Suppressor macrophage treated with lipopolysaccharide for 1 hour (primary cell): ENCODE measurements at regions not wholly inside any gene's neighbourhood (a gene's known extent, or its start where the extent isn't known, plus 50 kb on each side); places are given as distances from the start of the nearest gene placed in this dataset.

Experiments used
- DNase-seq, 3 donors: peaks; one replicate each; pipeline ENCODE4 v3.0.0-alpha.2; 2020 to 2022

- DNase-seq = no peak
Measured at GRCh38 chr2:88834376-88834775, 142.9 kb downstream of the RPIA start.

- DNase-seq = no peak
Measured at GRCh38 chr2:88834866-88835265, 143.4 kb downstream of the RPIA start.

GRCh38 chr2:88835726-88836125 is 144.3 kb downstream of the RPIA start:
- DNase-seq = no peak

GRCh38 chr2:88836351-88836750 is 144.9 kb downstream of the RPIA start:
- no peak for DNase-seq

DNA sequence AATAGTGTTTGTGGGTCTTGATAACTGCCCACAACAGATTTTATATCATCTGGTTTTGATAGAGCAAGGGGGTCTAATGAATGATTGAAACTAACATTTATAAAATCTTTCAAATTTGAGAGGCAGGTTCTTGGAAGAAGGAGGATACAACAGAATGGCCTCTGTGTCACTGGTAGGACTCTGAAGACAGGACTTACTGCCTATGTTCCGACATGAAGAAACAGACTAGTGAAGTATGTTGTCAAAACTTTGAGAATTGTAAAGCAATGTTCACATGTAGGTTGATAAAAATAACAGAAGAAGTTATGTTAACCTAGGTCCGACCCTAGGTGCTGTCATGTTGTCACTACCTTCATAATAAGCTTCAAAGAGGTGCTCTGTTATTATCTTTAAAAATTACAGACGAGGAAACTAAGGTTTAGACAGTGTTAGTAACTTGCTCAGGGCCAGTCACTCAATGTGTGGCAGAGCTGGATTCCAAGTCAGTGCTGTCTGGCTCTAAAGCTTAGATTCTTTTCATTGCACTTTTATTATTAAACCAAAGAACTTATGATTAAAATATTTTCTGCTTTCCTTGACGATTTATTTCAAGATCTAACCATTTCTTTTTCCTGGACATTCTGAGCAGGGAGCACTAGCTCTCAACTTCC is 146.2 kb downstream of the RPIA start:
- DNase-seq = no peak

- no peak for DNase-seq
Measured at GRCh38 chr2:88838165-88838635, 146.7 kb downstream of the RPIA start.

- DNase-seq = no peak
Measured at GRCh38 chr2:88841224-88841929, 149.9 kb downstream of the RPIA start.

GRCh38 chr2:88842656-88843460 is 151.4 kb downstream of the RPIA start:
- DNase-seq = no peak

DNA sequence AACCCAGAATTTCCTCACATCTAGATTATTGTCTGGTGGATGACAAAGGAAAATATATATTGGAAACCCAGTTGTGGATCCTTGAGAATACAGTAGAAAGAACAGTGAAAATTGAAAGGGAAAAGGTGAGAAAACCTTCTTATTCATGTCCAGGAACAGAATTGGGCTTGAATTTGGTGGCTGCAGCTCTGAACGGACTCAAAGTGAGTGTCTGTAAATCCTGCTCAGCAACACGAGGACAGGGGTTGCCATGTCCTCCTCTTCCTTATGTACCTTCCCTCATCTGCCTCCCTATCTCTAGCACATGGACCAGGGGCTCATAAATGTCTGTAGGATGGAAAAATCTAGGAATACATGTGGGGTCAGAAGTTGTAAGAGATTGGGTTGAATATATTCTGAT is 152.2 kb downstream of the RPIA start:
- DNase-seq = no peak

DNA sequence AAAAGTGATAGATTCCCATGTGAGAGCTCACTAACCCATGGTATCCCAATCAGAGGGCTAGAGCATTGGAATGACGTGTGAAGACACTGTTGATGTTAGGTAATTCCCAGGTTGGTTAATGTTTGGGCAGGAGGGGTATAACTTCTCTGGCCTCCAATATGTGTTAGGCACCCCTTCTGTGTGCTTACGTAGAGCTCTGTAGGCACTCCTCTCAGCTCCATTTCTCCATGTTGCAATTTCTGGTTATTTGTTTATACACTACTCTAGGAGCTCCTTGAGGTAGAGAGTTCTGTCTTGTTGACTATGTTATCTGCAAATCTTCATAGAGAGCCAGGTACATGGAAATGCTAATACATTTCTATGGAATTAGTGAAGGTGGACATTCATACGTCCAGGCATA is 153.5 kb downstream of the RPIA start:
- DNase-seq = no peak

DNA sequence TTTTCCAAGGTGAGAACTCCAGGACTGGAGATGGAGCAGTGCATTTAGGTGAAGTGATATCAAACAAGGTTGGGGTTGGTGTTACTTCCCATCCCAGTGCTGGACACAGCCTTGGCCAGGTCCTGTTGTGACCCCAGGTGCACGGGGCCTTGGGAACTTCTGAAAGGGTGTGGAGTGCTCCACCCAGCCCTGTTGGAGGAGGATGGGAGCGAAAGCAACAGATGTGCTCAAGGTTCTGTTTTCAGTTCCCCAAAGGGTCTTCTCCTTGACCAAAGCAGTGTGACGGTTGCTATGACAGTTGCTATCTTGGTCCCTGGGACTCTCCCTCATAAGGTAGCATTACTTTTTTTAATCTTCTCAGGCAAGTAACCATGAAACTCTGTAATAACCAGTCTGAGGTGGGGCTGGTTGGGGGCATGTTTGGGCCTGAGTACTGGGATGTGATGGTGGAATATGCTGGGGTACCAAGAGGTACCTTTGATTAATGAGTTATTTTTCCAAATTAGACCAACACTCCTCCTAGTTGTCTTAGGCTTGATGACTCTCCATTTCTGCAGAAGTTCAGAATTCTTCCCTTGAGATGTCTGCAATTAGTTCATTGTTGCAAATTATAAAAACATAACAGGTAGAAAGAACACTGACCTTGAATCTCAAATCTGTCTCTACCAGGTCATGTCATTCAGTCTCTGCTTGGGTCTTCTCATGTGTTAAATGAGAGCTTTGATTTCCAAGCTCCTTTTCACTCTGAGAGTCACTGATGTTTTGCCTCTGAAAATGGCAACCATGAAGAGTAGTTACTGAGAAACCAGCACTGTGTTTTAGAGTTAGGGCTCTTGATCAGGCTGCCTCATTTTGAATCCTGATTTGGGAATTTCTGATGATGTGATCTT is 154.5 kb downstream of the RPIA start:
- no peak for DNase-seq

- DNase-seq = no peak
Measured at GRCh38 chr2:88852753-88853402, 161.4 kb downstream of the RPIA start.

- DNase-seq = no peak
Measured at GRCh38 chr2:88853403-88853790, 161.9 kb downstream of the RPIA start.

GRCh38 chr2:88854528-88854927 is 163.1 kb downstream of the RPIA start:
- DNase-seq = no peak

GRCh38 chr2:88855620-88856408 is 164.3 kb downstream of the RPIA start:
- DNase-seq = no peak

GRCh38 chr2:88856409-88857135 is 165.1 kb downstream of the RPIA start:
- DNase-seq = no peak

DNA sequence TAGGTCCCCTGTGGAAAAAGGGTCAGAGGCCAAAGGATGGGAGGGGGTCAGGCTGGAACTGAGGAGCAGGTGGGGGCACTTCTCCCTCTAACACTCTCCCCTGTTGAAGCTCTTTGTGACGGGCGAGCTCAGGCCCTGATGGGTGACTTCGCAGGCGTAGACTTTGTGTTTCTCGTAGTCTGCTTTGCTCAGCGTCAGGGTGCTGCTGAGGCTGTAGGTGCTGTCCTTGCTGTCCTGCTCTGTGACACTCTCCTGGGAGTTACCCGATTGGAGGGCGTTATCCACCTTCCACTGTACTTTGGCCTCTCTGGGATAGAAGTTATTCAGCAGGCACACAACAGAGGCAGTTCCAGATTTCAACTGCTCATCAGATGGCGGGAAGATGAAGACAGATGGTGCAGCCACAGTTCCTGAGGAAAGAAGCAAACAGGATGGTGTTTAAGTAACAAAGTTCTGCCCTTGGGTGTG is 165.8 kb downstream of the RPIA start:
- DNase-seq = no peak

DNA sequence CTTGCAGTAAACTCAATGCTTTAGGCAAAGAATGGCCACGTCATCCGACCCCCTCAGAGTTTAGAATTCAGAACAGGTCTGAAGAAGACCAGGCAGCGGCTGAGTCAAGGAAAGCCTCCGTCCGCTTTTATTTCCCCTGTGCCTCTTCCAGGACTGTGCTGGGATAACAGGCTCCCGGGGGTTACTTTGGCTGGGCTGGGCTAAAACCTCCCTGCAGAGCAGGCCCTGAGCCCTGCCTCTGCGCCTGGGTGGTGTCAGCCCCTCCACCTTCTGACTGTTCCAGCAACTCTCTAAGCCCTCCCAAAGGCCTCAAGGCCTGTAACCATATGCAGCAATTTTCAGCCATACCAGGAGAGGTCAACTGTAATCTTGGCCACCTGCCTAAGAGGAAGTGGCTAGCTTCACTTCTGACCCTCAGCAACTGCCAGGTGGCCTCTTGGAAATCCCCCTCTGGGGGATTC is 166.5 kb downstream of the RPIA start:
- DNase-seq = peak in 1 of 3 donors; percentile 13

GRCh38 chr2:88859461-88859860 is 168.0 kb downstream of the RPIA start:
- DNase-seq = no peak

- no peak for DNase-seq
Measured at GRCh38 chr2:88860421-88861075, 169.1 kb downstream of the RPIA start.
